Duodenal mucosa (tissue), 2 donors: ENCODE measurements at regions not wholly inside any gene's neighbourhood (a gene's known extent, or its start where the extent isn't known, plus 50 kb on each side); places are given as distances from the start of the nearest gene placed in this dataset.

Experiments
- H3K27ac ChIP-seq: one replicate; pipeline ENCODE4 v1.7.0; 2013; ENCODE audit warnings: low read depth, low read length
- H3K27me3 ChIP-seq, 2 donors: one replicate each; pipeline ENCODE4 v1.7.0; 2013; ENCODE audit warnings: low read length in 2 of 2, control low read depth in 1 of 2; ENCODE audit not compliant: insufficient read depth in 2 of 2, control insufficient read depth in 1 of 2
- H3K36me3 ChIP-seq, 2 donors: one replicate each; pipeline ENCODE4 v1.7.0; 2013; ENCODE audit warnings: low read length in 2 of 2, control low read depth in 1 of 2; ENCODE audit not compliant: insufficient read depth in 2 of 2, control insufficient read depth in 1 of 2
- H3K4me1 ChIP-seq, 2 donors: one replicate each; pipeline ENCODE4 v1.7.0; 2013; ENCODE audit warnings: low read length in 2 of 2, control low read depth in 1 of 2; ENCODE audit not compliant: insufficient read depth in 2 of 2, control insufficient read depth in 1 of 2
- H3K4me3 ChIP-seq, 2 donors: one replicate each; pipeline ENCODE4 v1.7.0; 2013; ENCODE audit warnings: low read length in 2 of 2, low read depth in 1 of 2
- H3K9ac ChIP-seq, 2 donors: one replicate each; pipeline ENCODE4 v1.7.0; 2013; ENCODE audit warnings: low read length in 2 of 2, low read depth in 1 of 2
- H3K9me3 ChIP-seq, 2 donors: one replicate each; pipeline ENCODE4 v1.7.0; 2013; ENCODE audit warnings: low read length in 2 of 2, control low read depth in 1 of 2; ENCODE audit not compliant: control insufficient read depth in 1 of 2

GRCh38 chr15:69859866-69860265 is 237.9 kb downstream of the TLE3 start:
- Histone ChIP-seq H3K36me3 (no peaks in the 10 kb centered on the region), H3K9ac (no peak overlapping the region), H3K4me3 (no peak overlapping the region), H3K9me3 (no peaks in the 10 kb centered on the region), H3K27me3 (peaks cover 0 to 2% of the 10 kb centered on the region in 2 donors), H3K4me1 (no peaks in the 10 kb centered on the region), H3K27ac (no peak overlapping the region)

GRCh38 chr15:69860321-69860720 is 237.4 kb downstream of the TLE3 start:
- H3K27me3 ChIP-seq, result peaks cover 0 to 2% of the 10 kb centered on the region in 2 donors
- H3K9me3 ChIP-seq, result no peaks in the 10 kb centered on the region
- no peaks in the 10 kb centered on the region for H3K36me3 ChIP-seq
- H3K27ac ChIP-seq, result no peak overlapping the region
- H3K4me1 ChIP-seq, result no peaks in the 10 kb centered on the region
- H3K9ac ChIP-seq, result no peak overlapping the region
- no peak overlapping the region for H3K4me3 ChIP-seq

- Histone ChIP-seq H3K9me3 (no peaks in the 10 kb centered on the region), H3K27ac (no peak overlapping the region), H3K4me3 (no peak overlapping the region), H3K27me3 (peaks cover 0 to 2% of the 10 kb centered on the region in 2 donors), H3K9ac (no peak overlapping the region), H3K4me1 (no peaks in the 10 kb centered on the region), H3K36me3 (no peaks in the 10 kb centered on the region)
Measured at GRCh38 chr15:69860921-69861320, 236.8 kb downstream of the TLE3 start.

DNA sequence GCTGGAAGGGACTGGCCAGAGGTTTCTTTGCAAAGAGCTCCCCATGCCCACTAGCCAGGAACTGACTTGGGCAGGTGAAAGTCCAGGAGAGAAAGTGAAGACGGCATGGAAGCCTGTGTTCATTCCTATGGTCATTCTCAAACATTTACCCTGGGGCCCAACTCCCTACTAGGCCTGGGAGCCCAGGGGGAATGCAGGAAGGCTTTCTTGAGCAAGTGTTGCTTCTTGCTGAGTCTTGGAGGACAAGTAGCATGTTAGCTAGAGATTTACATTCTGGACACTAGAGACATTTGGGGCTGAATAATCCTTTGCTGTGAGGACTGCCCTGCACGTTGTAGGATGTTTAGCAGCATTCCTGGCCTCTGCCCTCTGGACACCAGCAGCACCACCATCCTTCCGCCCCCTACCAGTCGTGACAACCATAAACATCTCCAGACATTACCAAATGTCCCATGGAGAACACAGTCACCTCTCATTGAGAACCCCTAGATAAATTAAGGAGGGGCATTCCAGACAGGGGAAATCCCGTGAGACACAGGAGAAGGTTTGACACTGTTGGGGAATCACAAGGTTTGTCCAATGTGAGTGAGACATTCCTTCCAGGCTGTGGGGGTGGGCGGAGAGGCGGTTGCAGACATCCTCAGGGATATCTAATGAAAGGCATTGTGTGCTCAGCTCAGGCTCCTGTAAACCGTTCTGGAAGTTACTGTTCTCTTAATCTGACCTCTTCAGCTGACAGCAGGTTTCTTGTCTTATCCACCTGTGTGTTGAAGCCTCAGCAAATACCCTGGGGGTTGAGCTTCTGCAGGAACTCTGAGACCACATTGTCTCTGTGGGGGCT is 236.2 kb downstream of the TLE3 start:
- Histone ChIP-seq H3K9me3 (no peaks in the 10 kb centered on the region), H3K4me3 (no peak overlapping the region), H3K9ac (no peak overlapping the region), H3K4me1 (no peaks in the 10 kb centered on the region), H3K27me3 (peaks cover 0 to 2% of the 10 kb centered on the region in 2 donors), H3K27ac (no peak overlapping the region), H3K36me3 (no peaks in the 10 kb centered on the region)

- H3K27me3 ChIP-seq, result peaks cover 0 to 2% of the 10 kb centered on the region in 2 donors
- H3K9ac ChIP-seq, result no peak overlapping the region
- no peaks in the 10 kb centered on the region for H3K4me1 ChIP-seq
- H3K9me3 ChIP-seq, result no peaks in the 10 kb centered on the region
- no peaks in the 10 kb centered on the region for H3K36me3 ChIP-seq
- no peak overlapping the region for H3K27ac ChIP-seq
- no peak overlapping the region for H3K4me3 ChIP-seq
Measured at GRCh38 chr15:69862540-69862939, 235.2 kb downstream of the TLE3 start.

DNA sequence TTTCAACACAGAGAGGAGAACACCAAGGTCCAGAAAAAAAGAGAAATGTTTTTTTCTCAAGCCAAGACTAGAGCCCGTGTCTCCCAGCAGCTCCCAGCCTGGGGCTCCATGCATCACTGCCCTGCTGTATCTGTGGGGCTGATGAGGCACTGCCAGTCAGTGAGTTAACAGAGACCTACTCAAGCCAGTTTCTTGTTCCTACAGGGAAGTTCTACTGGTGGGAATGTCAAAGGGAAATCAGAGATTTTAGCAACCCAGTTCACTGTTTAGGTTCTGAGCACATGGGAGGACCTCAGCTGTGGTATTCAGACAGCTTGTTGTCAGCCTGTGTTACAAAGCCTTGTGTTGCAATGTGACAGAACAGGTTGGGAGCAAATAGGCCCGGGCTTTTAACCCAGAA is 234.3 kb downstream of the TLE3 start:
- Histone ChIP-seq H3K9ac (no peak overlapping the region), H3K27me3 (peaks cover 0 to 2% of the 10 kb centered on the region in 2 donors), H3K4me1 (no peaks in the 10 kb centered on the region), H3K36me3 (no peaks in the 10 kb centered on the region), H3K4me3 (no peak overlapping the region), H3K27ac (no peak overlapping the region), H3K9me3 (no peaks in the 10 kb centered on the region)

DNA sequence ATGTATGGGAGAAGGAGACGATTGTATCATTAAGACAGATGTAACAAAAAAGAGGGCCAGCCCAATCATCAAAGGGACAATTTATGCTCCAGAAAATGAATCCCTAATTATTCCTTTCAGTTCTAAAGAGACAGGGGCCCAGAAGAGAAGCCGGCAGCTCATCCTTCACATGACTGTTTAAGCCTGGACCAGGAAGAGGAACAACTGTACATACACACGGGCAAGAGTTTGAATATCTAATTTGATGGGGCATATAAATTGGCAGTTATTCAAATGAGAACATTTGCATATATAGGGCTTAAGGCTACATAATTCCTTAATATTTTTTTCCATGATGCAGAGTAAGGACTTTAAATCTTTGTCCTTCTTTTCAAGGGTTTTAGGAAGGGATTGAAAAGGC is 232.3 kb downstream of the TLE3 start:
- Histone ChIP-seq H3K9me3 (no peaks in the 10 kb centered on the region), H3K27ac (no peak overlapping the region), H3K27me3 (no peaks in the 10 kb centered on the region), H3K36me3 (no peaks in the 10 kb centered on the region), H3K4me3 (no peak overlapping the region), H3K9ac (no peak overlapping the region), H3K4me1 (peaks cover 0 to 4% of the 10 kb centered on the region in 2 donors)

DNA sequence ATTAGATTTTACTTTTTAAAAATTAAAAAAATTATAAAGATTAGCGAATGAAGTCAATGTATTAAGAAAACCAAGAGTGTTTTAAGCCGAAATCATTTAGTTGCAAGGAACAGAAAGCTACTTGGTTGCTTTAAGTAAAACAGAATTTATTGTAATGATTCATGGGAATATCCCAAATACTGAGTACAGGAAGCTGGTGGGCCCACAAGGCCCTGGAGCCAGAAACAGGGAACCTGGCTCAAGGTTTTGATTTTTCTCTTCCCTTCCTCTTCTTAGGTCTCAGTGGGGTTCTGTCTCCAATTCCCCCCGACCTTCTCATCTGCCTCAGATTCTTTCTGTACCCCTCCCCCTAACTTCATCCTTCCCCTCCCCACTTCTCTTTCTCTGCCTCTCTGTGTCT is 229.0 kb downstream of the TLE3 start:
- Histone ChIP-seq H3K9ac (no peak overlapping the region), H3K9me3 (peaks cover 2% of the 10 kb centered on the region in 2 donors), H3K4me1 (peaks cover 0 to 4% of the 10 kb centered on the region in 2 donors), H3K4me3 (no peak overlapping the region), H3K27ac (no peak overlapping the region), H3K36me3 (no peaks in the 10 kb centered on the region), H3K27me3 (peaks cover 0 to 7% of the 10 kb centered on the region in 2 donors)

DNA sequence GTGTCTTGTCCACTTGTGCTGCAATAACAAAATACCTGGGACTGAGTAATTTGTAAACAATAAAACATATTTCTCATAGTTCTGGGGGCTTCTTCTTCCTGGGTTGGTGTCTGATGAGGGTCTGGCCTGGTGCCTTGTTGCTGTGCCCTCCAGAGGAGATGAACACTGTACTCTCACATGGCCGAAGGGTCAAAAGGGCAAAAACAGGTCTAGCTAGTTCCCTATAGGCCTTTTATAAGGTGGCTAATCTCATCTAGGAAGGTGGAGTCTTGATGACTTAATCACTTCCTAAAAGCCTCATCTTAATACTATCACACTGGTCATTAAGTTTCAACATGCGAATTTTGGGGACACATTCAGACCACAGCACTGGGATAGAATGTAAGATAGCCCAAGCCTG is 228.4 kb downstream of the TLE3 start:
- Histone ChIP-seq H3K4me3 (no peak overlapping the region), H3K9me3 (peaks cover 4 to 7% of the 10 kb centered on the region in 2 donors), H3K27ac (no peak overlapping the region), H3K4me1 (peaks cover 0 to 4% of the 10 kb centered on the region in 2 donors), H3K36me3 (no peaks in the 10 kb centered on the region), H3K9ac (no peak overlapping the region), H3K27me3 (peaks cover 0 to 7% of the 10 kb centered on the region in 2 donors)

- no peak overlapping the region for H3K27ac ChIP-seq
- peaks cover 0 to 7% of the 10 kb centered on the region in 2 donors for H3K27me3 ChIP-seq
- H3K9ac ChIP-seq, result no peak overlapping the region
- peaks cover 0 to 4% of the 10 kb centered on the region in 2 donors for H3K4me1 ChIP-seq
- H3K9me3 ChIP-seq, result peaks cover 4 to 7% of the 10 kb centered on the region in 2 donors
- H3K36me3 ChIP-seq, result no peaks in the 10 kb centered on the region
- no peak overlapping the region for H3K4me3 ChIP-seq
Measured at GRCh38 chr15:69869881-69870505, 227.7 kb downstream of the TLE3 start.
